Urinary bladder (tissue), 3 donors: ENCODE measurements at regions not wholly inside any gene's neighbourhood (a gene's known extent, or its start where the extent isn't known, plus 50 kb on each side); places are given as distances from the start of the nearest gene placed in this dataset.

ENCODE experiments used
- DNase-seq: peaks from one replicate; pipeline ENCODE4 v3.0.0-alpha.2; 2015; ENCODE audit errors: extremely low spot score
- H3K27ac ChIP-seq: one replicate; pipeline ENCODE4 v1.5.1; 2013; ENCODE audit warnings: low read depth, mild to moderate bottlenecking, moderate library complexity
- H3K36me3 ChIP-seq: one replicate; pipeline ENCODE4 v1.6.1; 2013; ENCODE audit warnings: mild to moderate bottlenecking, moderate library complexity; ENCODE audit not compliant: insufficient read depth
- H3K4me1 ChIP-seq: one replicate; pipeline ENCODE4 v1.6.1; 2013; ENCODE audit warnings: mild to moderate bottlenecking, moderate library complexity; ENCODE audit not compliant: insufficient read depth
- H3K4me3 ChIP-seq: one replicate; pipeline ENCODE4 v1.5.1; 2013; ENCODE audit warnings: low read depth, low read length
- WGBS: extraction: QIAGEN DNeasy Blood & Tissue Kit; methylation state at CpG from one replicate; pipeline ENCODE4 v1.1.7; 2013; 5-methylcytosine and 5-hydroxymethylcytosine counted together
- donor health status: healthy with polysubstance abuse.
- donor health status: healthy.

DNA sequence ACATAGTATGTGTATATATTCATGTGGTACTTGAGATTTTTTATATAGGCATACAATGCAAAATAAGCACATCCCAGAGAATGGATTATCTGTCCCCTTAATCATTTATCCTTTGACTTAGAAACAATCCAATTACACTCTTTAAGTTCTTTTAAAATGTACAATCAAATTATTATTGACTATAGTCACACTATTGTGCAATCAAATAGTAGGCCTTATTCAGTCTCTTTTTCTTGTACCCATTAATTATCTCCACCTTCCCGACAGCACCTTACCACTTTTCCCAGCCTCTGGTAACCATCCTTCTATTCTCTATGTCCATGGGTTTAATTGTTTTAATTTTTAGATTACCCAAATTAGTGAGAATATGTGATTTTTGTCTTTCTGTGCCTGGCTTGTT is 914.1 kb downstream of the CCDC85A start:
- no peaks in the 10 kb centered on the region for H3K4me1 ChIP-seq
- WGBS: 94% methylated on average over 1 of the region's 1 CpG
- H3K27ac ChIP-seq: no peak overlapping the region
- H3K4me3 ChIP-seq: no peak overlapping the region
- DNase-seq: no peak
- H3K36me3 ChIP-seq: no peaks in the 10 kb centered on the region

DNA sequence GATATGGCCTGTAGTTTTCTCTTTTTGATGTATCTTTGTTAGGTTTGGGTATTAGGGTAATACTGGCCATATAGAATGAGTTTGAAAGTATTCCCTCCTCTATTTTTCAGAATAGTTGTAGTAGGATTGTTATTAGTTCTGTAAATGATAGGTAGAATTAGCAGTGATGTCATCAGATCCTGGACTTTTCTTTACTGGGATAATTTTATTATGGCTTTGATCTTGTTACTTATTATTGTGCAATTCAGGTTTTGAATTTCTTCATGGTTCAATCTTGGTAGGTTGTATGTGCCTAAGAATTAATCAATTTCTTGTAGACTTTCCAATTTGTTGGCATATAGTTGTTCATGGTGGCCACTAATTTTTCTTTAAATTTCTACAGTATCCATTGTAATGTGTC is 916.6 kb downstream of the CCDC85A start:
- H3K27ac ChIP-seq: no peak overlapping the region
- no peaks in the 10 kb centered on the region for H3K4me1 ChIP-seq
- no peak for DNase-seq
- no peaks in the 10 kb centered on the region for H3K36me3 ChIP-seq
- no peak overlapping the region for H3K4me3 ChIP-seq

DNA sequence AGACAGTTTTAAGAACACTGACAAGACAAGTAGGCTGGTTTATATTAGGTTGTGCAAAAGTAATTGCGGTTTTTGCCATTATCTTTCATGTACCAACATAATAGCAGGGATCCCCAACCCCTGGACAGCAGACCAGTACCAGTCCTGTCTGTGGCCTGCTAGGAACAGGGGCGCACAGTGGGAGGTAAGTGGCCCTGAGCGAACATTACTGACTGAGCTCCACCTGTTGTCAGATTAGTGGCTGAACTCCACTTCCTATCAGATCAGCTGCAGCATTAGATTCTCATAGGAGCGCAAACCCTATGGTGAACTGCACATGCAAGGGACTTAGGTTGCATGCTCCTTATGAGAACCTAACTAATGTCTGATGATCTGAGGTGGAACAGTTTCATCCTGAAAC is 921.9 kb downstream of the CCDC85A start:
- Histone ChIP-seq H3K36me3 (no peaks in the 10 kb centered on the region), H3K4me1 (no peaks in the 10 kb centered on the region), H3K27ac (no peak overlapping the region), H3K4me3 (no peak overlapping the region)
- 87% methylated on average over 4 of the region's 4 CpGs for whole genome bisulfite sequencing
- no peak for DNase-seq

DNA sequence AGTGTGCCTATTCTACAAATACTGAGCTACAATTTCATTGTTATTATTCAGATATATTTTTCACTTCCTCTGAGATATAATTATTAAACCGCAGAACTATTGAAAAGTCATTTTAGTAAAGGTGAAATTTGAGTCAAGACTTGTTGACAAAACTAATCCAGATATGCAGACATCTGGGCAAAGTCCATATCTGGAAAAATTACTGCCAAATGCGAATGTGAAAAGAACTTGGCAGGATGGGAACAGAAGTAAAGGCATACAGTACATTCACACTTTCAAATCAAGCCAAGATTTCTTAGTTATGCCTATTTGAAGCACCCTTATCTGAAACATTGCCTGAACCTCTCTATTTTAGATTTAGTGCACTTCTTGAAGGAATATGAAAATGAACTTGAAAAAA is 923.6 kb downstream of the CCDC85A start:
- no peak for DNase-seq
- Histone ChIP-seq H3K36me3 (no peaks in the 10 kb centered on the region), H3K4me1 (no peaks in the 10 kb centered on the region), H3K4me3 (no peak overlapping the region), H3K27ac (no peak overlapping the region)
- 39% methylated on average over 2 of the region's 2 CpGs for WGBS

DNA sequence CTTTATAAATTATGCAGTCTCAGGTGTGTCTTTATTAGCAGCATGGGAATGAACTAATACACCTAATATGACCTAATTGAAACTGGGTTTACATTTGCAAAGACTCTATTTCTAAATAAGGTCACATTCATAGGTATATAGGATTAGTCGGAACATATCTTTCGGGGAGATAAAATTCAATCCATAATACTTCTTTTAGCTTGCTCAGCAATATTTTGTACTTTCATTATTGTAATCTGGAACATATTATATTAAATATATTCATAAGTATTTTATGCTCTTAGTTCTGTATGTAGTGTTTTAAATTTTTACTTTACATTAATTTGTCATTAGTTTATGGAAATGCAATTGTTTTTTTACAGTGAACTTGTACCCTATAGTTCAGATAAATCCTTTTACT is 927.7 kb downstream of the CCDC85A start:
- Histone ChIP-seq H3K36me3 (no peaks in the 10 kb centered on the region), H3K27ac (no peak overlapping the region), H3K4me3 (no peak overlapping the region), H3K4me1 (no peaks in the 10 kb centered on the region)
- DNase-seq: no peak
- whole genome bisulfite sequencing: 97% methylated on average over 2 of the region's 2 CpGs

DNA sequence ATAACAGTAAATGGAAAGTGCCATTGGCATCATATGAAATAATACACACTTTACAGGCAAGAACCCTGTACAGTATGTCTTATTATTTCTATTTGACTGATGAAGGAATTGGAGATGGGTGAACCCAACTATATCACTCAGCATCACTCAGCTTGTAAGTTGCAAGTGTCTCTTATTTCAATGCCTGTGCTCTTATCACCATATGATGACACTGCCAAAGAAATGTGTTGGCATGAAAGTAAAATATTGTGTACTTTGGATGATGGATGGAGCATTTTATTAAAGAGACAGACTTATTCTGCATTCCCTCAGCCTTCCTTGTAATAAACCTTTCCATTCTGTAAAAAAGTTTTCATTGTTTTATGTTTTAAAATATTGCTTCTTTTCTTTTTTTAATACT is 927.5 kb upstream of the VRK2 start:
- Histone ChIP-seq H3K4me3 (no peak overlapping the region), H3K36me3 (no peaks in the 10 kb centered on the region), H3K4me1 (no peaks in the 10 kb centered on the region), H3K27ac (no peak overlapping the region)
- no peak for DNase-seq

DNA sequence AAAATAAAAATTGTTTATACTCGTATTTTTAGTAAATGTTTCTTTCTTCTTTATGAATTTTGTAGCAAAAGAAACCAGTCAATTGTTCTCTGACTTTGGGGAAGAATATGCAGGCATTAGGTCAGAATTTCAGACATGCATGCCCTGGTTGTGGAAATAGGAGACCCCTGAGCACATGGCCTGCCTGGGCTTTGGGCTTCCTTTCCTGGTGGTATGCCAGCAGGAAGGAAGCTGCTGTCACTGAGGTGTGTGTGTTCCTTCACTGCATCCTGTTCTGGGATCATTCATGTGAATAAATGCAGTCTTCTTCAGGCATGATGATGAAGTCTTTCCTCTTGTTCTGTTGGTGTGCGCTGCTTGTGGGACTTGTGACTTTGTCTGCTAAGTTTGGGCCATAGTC is 920.2 kb upstream of the VRK2 start:
- Histone ChIP-seq H3K4me1 (no peaks in the 10 kb centered on the region), H3K36me3 (no peaks in the 10 kb centered on the region), H3K4me3 (no peak overlapping the region), H3K27ac (no peak overlapping the region)
- no peak for DNase-seq
- WGBS: 85% methylated on average over 2 of the region's 2 CpGs

DNA sequence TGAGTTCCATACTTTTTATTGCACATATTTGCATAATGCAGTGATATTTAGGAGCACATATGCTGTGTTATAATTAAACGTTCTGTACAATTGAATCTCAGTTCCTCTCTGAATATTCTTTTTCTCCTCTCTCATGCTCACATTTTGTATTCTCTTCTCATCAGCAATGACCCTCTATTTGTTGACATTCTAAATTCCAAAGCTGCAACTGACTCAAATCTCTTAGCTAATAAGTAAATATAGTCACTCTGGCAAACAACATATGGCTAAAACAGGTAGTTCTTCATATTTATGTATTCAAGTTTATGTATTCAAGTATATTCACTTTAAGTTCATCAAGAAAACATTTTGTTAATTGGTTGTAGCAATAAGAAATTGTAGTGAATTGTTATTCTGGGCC is 907.4 kb upstream of the VRK2 start:
- Histone ChIP-seq H3K27ac (no peak overlapping the region), H3K36me3 (no peaks in the 10 kb centered on the region), H3K4me1 (no peaks in the 10 kb centered on the region), H3K4me3 (no peak overlapping the region)
- DNase-seq: no peak
- 64% methylated on average over 1 of the region's 1 CpG for WGBS

DNA sequence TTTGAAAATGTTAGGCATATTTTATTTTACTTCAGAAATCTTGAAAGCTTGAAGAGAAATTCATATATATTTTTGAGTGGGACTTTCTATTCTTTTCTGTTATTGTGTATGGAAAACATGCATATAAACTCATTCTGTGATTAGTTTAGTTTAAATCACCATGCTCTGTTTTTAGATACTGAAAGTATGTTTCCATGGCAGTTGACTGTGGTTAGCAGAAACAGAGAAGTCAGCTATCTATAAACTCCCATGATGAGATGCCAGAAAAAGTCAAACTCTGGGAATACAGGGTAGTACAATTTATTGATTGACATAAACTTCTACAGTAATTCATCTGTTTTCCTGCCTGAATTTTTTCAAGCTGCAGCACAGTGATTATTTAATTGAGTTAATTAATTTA is 905.3 kb upstream of the VRK2 start:
- H3K4me1 ChIP-seq: no peaks in the 10 kb centered on the region

DNA sequence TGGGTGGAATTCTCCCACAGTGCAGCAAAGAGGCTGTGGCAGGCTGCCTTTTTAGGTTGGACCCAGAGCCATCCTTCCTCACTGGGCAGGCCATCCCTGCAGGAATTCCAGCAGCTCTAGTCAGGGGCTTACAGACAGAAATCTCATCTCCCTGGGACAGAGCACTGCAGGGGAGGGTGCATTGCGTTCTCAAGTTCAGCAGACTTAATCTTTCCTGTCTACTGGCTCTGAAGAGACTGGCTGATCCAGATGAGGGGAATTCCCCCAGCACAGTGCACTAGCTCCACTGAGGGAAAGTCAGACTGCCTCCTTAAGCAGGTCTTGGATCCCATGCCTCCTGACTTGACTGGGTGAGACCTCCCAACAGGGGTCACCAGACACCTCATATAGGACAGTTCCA is 899.7 kb upstream of the VRK2 start:
- Histone ChIP-seq H3K27ac (no peak overlapping the region), H3K4me1 (no peaks in the 10 kb centered on the region), H3K36me3 (no peaks in the 10 kb centered on the region), H3K4me3 (no peak overlapping the region)
- WGBS: 37% methylated on average over 1 of the region's 1 CpG
- no peak for DNase-seq

More for the DNA sequence above, 905.3 kb upstream of the VRK2 start:
- Histone ChIP-seq H3K27ac (no peak overlapping the region), H3K36me3 (no peaks in the 10 kb centered on the region), H3K4me3 (no peak overlapping the region)
- no peak for DNase-seq

DNA sequence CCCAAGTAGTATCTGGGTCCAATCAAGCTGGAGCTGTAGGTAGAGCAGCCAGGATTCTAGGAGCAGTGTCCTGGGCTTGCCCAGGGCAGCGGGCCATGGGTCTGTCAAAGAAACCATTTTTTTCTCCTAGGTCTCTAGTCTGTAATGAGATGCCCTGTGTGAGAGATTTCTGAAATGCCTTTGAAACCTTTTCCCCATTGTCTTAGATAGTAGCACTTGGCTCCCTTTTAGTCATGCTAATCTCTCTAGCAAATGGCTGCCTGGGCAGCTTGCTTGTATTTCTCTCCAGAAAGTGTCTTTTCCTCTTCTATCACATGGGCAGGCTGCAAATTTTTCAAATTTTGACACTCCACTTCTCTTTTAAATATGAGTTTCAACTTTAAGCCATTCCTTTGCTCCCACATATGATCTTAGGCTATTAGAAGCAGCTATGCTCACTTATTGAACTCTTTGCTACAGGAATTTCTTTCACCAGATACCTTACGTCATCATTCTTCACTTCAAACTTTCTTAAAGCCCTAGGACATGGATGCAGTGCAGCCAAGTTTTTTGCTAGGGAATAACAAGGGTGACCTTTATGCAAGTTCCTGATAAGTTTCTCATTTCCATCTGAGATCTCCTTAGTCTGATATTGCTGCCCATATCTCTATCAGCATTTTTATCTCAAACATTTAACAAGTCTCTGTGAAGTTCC is 890.2 kb upstream of the VRK2 start:
- WGBS: 83% methylated on average over 2 of the region's 2 CpGs
- no peaks in the 10 kb centered on the region for H3K36me3 ChIP-seq
- DNase-seq: no peak
- no peaks in the 10 kb centered on the region for H3K4me1 ChIP-seq
- H3K27ac ChIP-seq: no peak overlapping the region
- no peak overlapping the region for H3K4me3 ChIP-seq

DNA sequence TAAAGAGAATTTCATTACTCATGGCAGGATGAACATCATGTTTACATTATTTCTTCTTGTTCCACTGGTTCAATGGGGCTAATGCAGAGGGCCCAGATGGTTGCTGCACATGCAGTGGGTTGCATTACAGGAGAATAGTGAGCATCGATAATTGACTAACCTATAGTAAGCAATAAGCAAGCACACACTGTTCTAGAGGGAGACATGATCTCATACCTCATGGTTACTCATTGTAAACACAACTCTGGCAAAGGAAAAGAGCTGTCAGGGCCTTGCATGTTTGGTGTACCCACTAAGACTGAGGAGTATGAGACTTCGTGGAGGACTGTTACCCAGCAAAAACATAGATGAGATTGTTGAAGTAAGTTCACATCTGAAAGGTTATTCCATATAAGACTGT is 885.6 kb upstream of the VRK2 start:
- DNase-seq: no peak
- 63% methylated on average over 2 of the region's 2 CpGs for WGBS
- H3K27ac ChIP-seq: no peak overlapping the region

DNA sequence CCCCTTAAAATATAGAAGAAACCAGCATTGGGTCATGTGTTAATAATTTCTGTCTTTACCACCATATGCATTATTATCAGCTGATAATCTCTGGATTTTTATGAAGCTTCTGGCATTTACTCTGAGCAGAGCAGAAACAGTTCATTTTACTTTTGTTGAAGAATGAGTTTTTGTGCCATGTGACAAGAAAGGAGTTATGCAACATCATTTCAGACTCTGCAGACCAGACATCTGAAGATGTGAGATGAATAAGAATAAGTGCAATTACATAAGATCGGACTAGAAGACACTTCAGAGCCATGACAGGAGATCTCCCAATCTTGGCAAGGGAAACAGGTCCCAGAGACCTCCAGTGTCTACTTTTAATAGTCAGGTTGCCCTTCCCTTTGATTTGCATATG is 869.4 kb upstream of the VRK2 start:
- Histone ChIP-seq H3K36me3 (no peaks in the 10 kb centered on the region), H3K4me1 (no peaks in the 10 kb centered on the region), H3K4me3 (no peak overlapping the region), H3K27ac (no peak overlapping the region)
- WGBS: 84% methylated on average over 1 of the region's 1 CpG
- DNase-seq: no peak

More for the DNA sequence above, 885.6 kb upstream of the VRK2 start:
- Histone ChIP-seq H3K36me3 (no peaks in the 10 kb centered on the region), H3K4me3 (no peak overlapping the region), H3K4me1 (no peaks in the 10 kb centered on the region)

DNA sequence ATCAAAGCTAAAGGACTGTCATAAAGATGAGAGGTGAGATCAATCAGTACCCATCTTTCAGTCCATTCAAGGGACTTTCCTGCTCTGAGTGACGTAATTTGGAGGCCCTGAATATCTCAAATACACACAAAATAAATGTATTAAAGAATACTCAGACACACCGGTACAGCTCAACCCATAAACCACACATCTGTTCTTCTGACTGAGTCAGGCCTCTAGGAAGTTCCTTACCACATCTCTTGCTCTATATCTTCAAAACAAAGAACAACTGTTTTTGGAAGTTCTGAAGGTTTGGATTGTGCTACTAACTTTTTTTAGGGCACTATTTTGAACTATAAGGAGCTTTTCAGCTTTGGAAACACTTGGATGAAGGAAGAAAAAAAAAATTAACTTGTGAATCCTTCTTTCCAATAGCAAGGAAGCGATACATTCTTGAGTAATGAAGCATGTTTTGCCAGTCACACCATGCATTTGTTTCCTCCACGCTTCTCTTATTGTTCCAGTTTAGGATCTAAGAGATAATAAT is 866.5 kb upstream of the VRK2 start:
- no peak for DNase-seq
- Histone ChIP-seq H3K36me3 (no peaks in the 10 kb centered on the region), H3K4me1 (no peaks in the 10 kb centered on the region), H3K27ac (no peak overlapping the region), H3K4me3 (no peak overlapping the region)
- WGBS: 73% methylated on average over 4 of the region's 4 CpGs

DNA sequence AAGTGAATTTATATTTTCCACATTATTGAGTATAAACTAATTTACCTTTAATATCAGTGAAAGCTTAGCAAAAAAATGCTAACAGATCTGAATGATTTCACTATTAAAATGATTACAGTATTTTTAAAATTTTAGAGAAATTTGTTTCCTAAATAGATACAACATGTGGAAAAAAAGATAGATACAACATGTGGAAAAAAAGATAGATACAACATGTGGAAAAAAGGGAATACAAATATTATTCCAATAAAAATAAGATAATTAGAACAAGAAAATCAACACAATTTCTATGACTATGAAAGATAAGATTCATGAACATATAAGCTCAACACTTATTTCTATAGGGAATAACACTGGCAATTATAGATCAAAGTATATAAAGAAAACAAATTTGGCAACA is 865.9 kb upstream of the VRK2 start:
- Histone ChIP-seq H3K4me3 (no peak overlapping the region), H3K27ac (no peak overlapping the region), H3K36me3 (no peaks in the 10 kb centered on the region), H3K4me1 (no peaks in the 10 kb centered on the region)
- no peak for DNase-seq
